GM21367 (cell line): ENCODE measurements at regions not wholly inside any gene's neighbourhood (a gene's known extent, or its start where the extent isn't known, plus 50 kb on each side); places are given as distances from the start of the nearest gene placed in this dataset.
"Not testable (repeated sequence)": the region's sequence is repeated elsewhere in the genome, so short reads cannot be mapped to it uniquely, and the experiment has no call there.

Experiments
- ATAC-seq: cut with Tn5 transposase; IDR thresholded peaks from one replicate; pipeline ENCODE4 v1.9.1; 2021; ENCODE audit not compliant: unreplicated experiment

GRCh38 chr6:74534465-74535211 is 671.2 kb downstream of the COL12A1 start:
- ATAC-seq, result no peak

- no peak for ATAC-seq
These were observed 686.7 kb downstream of the COL12A1 start for GRCh38 chr6:74519163-74519562.

- no peak for ATAC-seq
These were observed 687.8 kb downstream of the COL12A1 start for GRCh38 chr6:74518035-74518434.

- ATAC-seq, result no peak
These were observed 695.0 kb downstream of the COL12A1 start for GRCh38 chr6:74510878-74511277.

- no peak for ATAC-seq
These were observed 698.2 kb downstream of the COL12A1 start for GRCh38 chr6:74507649-74508048.

- no peak for ATAC-seq
These were observed 700.5 kb downstream of the COL12A1 start for GRCh38 chr6:74505391-74505790.

GRCh38 chr6:74504941-74505340 is 700.9 kb downstream of the COL12A1 start:
- ATAC-seq, result no peak

- ATAC-seq, result no peak
These were observed 713.3 kb downstream of the COL12A1 start for GRCh38 chr6:74492587-74492986.

GRCh38 chr6:74491844-74492374 is 713.9 kb downstream of the COL12A1 start:
- no peak for ATAC-seq

- ATAC-seq, result not testable (repeated sequence)
These were observed 717.1 kb downstream of the COL12A1 start for GRCh38 chr6:74488726-74489125.

GRCh38 chr6:74482180-74482579 is 723.7 kb downstream of the COL12A1 start:
- ATAC-seq, result no peak

GRCh38 chr6:74480561-74480960 is 725.3 kb downstream of the COL12A1 start:
- ATAC-seq, result no peak

GRCh38 chr6:74479960-74480359 is 725.9 kb downstream of the COL12A1 start:
- ATAC-seq, result no peak

- ATAC-seq, result no peak
These were observed 726.4 kb downstream of the COL12A1 start for GRCh38 chr6:74479420-74479819.

GRCh38 chr6:74474046-74474445 is 731.8 kb downstream of the COL12A1 start:
- not testable (repeated sequence) for ATAC-seq

- ATAC-seq, result not testable (repeated sequence)
These were observed 737.3 kb downstream of the COL12A1 start for GRCh38 chr6:74468552-74468951.

GRCh38 chr6:74467533-74468215 is 738.2 kb downstream of the COL12A1 start:
- no peak for ATAC-seq

GRCh38 chr6:74466572-74466971 is 739.3 kb downstream of the COL12A1 start:
- no peak for ATAC-seq

GRCh38 chr6:74459260-74459659 is 746.6 kb downstream of the COL12A1 start:
- no peak for ATAC-seq

GRCh38 chr6:74458536-74458935 is 747.3 kb downstream of the COL12A1 start:
- no peak for ATAC-seq

- no peak for ATAC-seq
These were observed 750.1 kb downstream of the COL12A1 start for GRCh38 chr6:74455786-74456185.

GRCh38 chr6:74451953-74452352 is 753.9 kb downstream of the COL12A1 start:
- no peak for ATAC-seq
